ENCODE measurements at regions not wholly inside any gene's neighbourhood (a gene's known extent, or its start where the extent isn't known, plus 50 kb on each side); places are given as distances from the start of the nearest gene placed in this dataset.
"Not testable (repeated sequence)": the region's sequence is repeated elsewhere in the genome, so short reads cannot be mapped to it uniquely, and the experiment has no call there.

DNA sequence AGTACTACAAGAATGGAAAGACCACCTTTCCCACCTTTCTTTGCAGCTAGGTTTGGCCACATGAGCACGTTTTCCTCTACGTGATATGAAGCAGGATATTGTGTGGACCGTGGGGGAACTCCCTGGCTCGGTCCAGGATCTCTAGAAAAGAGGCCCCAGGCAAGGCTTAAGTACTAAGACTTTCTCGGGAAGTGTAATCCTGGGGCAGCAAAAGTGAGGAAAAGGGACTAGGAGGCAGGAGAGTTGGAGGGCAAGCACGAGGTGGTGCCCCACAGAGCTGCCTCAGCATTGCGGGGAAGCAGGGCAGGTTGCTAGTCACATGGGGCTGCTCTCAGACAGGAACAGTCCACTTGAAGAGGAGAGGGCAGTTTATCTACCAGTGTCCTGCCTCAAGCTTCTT lies 235.1 kb downstream of the GADD45G start:
- DNase-seq (ENCODE audit: low spot score), result no peak

DNA sequence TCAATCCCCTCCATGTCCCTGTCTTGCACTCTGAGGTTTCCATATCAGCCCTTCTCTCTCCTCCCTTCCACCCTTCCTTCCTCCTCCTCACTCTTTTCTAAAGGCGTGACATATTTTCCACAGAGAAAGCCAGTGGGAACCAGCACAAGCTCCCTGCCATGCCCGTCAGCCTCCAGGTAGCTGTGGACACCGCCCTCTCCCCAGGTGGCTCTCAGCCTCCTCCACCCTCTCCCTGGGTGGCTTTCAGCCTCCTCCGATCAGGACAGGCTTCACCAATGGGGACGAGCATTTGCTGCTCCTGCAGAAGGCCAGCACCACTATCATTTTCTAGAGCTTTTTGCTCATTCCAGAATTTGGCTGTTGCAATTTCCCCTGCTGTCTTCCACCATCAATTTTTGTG lies 236.6 kb downstream of the GADD45G start:
- DNase-seq (ENCODE audit: low spot score), result no peak

DNA sequence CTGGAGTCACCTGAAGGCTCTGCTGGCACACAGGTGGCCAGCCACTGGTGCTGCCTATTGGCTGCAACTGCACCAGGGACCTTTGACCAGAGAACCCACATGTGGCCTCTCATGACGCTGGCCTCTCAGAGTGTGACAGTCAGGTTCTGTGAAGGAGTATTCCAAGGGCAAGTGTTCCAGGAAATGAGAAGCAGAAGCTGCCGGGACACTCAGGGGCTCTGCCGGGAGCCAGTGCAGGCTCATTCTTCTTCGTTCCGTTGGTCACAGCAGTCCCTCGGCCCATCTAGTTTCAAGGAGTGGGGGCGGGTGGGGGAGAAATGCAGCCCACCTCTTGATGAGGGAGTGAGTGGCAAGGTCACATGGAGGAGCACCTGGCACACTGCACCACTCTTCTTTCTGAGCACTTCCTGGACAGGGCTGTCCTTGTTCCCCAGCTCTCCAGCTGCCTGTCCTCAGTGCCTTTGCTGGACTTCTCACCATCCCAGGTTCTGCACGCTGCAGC lies 237.5 kb downstream of the GADD45G start:
- no peak for DNase-seq (ENCODE audit: low spot score)

DNA sequence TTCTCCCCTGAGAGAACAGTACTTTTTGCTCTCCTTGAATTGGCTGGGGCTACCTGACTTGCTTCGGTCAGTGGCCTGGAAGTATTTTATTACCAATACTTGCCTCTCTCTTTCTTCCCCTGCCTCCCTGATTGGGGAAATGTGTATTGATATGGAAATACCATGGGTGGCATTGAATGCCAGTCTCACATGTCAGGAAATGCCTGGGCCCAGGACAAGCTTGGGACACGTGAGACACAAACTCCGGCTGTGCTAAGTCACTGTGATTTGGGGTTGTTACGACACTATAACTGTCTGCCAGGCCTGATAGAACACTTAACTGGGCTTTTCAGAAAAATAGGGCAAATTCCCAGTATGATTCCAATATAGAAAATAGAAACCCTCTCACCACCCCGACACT lies 238.3 kb downstream of the GADD45G start:
- DNase-seq (ENCODE audit: low spot score), result no peak

DNA sequence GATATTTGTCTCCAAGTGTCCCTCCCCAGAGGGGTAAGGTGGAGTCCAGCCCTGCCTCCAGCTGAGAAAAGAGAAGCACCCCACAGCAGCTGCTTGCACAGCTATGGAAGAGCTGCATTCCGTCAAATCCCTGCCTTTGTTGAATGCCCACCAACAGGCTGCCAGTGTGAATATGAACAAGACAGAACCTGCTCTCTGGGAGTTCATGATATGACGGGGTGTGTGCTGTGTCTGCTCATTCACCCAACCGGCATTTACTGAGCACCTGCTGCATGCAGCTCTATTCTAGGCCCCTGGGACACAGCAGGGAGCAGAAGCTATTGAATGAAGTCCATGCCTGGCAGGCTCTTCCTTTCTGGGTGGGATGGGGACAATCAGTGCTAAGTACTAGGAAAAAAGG lies 238.8 kb downstream of the GADD45G start:
- DNase-seq (ENCODE audit: low spot score), result no peak

DNA sequence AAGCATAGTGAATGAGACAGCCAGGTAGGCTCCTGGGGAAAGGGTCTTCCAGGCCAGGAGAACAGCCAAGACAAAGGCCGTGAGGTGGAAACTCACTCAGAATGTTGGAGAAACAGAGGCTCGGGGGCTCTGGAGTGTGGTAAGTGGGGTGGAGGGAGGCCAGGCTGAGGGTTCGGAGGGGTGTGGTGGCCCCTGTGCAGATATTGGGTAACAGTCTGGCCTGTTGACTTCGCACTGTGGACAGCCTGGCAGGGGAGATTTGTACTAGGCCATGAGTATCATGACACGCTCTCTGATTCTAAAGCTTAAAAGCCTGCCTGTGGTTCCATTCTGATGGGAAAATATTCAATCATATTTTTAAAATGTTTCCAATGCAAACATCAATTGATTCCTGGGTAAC lies 239.3 kb downstream of the GADD45G start:
- no peak for DNase-seq (ENCODE audit: low spot score)

DNA sequence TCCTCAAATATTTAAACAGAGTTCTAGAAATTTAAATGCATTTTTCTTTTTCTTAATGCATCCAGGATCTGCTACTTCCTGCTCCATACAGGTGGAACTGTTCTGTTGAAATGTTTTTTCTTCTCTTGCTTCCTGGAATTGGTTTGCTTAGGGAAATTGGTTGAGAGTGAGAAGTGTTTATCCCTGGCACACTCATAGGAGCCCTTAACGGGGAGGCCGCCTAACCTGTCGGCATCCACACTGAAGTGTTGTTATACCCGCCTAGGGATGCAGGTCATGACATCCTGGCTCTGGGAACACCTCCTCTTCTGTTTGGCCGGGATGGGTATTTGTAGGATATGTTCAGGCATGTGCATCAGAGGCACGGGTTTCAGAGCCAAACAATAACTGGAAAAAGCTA lies 239.7 kb downstream of the GADD45G start:
- no peak for DNase-seq (ENCODE audit: low spot score)

DNA sequence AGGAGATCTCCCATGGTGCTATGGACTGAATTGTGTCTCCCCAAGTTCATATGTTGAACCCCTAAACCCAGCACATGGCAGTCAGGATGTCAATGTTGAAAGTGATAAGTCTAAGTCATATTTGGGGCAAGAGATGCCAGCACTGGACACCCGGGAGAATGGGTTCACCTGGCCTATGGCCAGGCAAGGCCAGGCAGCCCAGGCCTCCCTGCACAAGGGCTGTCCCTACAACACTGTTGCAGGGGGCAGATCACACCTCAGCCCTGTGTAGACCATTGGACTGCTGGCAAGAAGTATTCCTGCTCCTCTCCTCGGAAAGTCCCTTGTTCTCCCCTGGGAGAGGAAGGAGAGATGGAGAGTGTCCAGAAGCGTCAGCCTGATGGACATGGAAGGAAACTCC lies 240.5 kb downstream of the GADD45G start:
- DNase-seq (ENCODE audit: low spot score), result no peak

DNA sequence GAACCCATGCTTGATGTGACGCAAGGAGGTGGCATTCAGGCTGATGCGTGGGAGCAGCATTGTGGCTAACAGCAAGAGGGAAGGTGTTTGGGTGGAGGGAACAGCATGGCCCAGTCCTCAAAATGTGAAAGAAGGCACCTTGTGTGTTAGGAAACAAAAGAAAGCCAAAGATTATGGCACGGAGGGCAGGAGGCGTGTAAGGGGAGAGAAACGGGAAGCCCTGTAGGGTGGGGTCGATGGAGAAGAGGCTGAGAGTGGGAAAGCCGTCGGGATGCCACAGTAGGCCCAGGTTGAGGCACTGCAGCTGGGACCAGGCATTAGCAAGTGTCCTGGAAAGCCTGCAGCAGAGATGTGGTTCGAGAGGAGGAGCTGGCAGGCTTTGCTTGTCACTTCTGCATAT lies 241.1 kb downstream of the GADD45G start:
- DNase-seq (ENCODE audit: low spot score), result no peak

DNA sequence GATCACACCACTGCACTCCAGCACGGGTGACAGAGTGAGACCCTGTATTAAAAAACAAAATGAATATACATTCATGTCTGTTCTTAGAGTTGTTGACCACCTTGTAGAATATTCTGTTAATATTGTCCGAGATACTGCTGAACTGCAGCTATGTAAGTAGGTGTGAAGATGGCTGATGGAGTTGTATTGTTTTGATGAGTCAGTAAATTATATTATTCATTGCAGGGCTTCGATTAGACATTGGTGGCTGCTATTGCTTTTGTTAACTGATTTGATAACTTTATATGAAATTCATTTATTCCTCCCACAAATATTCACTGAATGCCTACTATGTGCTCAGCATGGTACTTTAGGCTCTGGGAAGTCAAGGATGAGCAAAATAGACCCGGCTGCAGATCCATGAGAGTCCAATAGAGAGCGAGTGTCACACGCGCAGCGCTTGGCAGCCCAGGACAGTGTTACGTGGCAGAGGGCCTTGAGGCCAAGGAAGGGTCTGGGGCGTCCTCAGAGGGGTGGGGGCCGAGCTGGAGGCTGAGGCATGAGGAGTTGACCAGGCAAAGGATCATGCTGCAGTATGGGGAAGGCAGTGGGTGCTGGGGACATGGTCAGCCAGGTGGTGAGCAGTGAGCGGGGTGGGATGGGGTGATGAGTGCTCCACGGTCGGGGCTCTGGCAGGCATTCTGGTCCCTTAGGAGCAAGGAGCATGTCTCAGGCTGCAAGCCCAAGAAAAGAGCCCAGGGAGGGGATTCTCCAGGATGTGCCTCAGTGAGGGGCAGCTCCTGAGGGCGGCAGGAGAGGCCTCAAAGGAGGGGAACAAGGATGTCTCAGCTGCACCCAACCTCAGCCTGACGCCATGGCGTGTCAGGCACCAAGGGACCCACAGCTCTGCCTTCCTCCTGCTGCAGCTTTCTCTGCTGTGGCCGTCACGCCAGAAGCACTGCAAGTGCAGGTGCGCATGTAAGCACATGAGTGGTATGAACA lies 243.5 kb downstream of the GADD45G start:
- DNase-seq (ENCODE audit: low spot score), result no peak

DNA sequence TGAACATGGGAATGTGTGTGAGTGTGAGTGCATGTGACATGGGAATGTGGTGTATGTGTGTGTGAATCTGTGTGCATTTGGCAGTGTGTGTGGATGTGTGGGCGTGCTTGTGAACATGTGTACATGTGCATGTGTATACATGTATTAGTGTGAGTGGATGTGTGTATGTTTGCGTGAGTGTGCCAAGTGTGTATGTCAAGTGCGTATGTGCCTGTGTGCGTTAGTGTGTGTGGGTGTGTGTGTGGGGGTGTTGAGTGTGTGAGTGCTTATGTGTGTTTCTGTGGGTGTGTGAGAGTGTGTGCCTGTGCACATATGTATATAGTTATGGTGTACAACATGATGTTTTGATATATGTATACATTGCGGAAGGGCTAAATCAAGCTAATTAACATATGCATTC lies 244.3 kb downstream of the GADD45G start:
- no peak for DNase-seq (ENCODE audit: low spot score)

DNA sequence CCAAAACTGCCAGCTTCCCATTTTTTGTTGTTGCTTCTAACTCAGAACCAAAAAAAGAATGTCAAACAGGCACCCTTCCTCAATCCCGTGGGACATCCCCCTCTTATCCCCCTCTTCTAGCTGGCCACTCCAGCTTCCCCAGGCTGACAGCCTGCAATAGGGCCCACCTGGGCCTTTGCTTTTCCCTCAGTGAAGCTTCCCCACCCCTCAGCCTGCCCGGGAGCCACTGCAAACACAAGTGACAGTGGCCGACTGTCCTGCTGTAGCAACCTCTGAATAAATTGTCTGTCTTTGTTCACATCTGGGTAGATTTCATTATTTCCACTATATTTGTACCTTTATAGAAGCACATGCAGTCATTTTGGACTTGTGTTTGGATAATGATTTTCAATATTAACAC lies 245.3 kb downstream of the GADD45G start:
- no peak for DNase-seq (ENCODE audit: low spot score)

DNA sequence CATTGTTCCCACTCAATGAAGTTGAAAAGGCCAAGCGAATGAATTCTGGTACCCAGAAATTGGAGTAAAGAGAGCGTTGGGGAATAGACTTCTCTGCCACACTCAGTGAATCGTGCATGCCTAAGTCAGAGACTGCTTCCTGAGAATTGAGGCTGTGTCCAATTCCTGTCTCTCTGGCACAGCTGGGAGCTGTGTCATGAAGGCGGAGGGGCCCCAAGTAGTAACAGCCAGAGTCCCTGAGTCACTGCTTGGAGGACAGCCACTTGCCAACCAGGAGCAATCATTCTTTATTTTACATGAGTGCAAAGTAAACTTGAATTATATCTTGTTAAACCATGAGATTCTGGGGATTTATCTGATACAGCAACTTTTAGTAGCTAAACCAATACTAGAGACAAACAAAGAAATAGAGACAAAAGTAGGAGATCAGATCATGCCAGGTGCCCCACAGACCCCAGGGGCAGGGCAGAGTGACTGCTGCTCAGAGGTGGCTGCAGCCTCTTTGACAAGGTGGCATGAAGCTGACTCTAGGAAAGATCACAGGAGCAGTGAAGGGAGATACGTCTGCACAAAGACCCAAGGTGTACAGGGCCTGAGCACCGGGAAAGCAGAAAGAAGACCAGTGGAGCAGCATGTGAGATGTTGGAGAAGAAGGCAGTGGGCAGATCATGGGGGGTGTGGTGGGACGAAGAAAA lies 246.0 kb downstream of the GADD45G start:
- no peak for DNase-seq (ENCODE audit: low spot score)

DNA sequence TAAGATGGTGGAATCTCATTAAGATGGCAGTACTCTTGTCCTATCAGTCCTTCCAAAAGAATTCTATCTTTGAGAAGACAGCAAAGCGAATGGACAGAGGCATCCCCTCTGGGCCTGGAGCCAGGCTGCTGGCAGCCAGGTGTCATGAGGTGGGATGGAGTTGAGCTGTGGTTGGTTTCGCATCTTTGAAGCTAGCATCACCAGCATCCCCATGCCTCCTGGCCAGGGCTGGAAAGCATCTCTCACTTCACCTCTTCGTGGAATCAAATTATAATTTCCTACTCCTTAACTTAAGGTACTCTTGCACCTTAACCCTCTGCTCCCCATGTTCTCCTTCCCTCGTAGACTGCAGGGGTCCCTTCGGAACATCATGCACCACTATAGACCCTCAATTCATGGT lies 248.3 kb downstream of the GADD45G start:
- no peak for DNase-seq (ENCODE audit: low spot score)

DNA sequence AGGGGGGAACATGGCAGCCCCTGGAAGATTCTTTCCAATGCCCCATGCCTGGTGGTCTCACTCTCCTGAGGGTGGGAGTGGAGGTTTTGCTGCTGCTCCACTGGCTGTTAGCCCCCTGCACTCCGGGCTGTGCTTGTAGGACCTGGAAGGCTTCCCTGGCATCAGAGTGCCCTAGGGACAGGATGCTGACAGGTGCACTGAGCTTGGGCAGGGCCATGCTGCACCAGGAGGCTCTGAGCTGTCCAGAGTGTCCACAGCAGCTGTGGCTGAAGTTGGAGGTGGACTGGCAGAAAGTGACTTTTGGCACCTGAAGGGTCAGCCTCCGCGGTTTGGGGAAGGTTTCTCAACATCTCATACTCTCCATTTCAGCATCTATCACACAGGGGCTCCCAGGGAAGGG lies 249.1 kb downstream of the GADD45G start:
- DNase-seq (ENCODE audit: low spot score), result no peak

DNA sequence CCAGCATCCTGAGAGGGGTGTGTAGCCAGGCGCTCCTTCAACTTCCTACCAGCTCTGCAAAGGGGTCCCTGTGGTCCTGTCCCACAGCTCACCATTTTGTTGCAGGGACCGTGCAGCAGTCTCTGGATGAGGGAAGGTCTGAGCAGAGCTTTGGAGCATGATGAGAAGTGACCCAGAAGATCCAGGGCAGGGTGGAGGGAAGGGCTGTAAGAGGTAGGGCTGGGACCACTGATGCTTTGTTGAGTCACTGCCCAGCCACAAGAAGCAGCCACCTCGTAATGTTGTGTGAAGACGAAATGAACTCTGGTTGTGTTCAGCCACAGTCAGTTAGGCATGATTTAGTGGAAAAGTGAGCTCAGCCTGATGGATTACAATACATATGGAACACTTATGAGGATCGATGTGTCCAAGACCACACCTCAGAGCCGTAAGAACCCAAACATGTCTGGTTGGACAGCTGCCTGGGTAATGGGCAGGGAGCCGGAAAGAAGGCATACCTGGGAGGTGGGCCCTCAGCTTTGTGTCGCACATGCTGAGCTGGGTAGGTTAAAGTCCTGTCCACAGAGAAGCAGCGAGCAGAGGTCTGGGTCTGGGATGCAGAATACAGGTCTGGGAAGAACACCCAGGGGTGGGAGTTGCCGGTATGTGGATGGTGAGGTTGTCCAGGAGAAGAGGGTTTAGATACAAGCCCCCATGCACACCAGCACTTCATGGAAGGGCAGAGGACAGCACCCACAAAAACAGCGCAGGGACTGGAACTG lies 250.1 kb downstream of the GADD45G start:
- no peak for DNase-seq (ENCODE audit: low spot score)

DNA sequence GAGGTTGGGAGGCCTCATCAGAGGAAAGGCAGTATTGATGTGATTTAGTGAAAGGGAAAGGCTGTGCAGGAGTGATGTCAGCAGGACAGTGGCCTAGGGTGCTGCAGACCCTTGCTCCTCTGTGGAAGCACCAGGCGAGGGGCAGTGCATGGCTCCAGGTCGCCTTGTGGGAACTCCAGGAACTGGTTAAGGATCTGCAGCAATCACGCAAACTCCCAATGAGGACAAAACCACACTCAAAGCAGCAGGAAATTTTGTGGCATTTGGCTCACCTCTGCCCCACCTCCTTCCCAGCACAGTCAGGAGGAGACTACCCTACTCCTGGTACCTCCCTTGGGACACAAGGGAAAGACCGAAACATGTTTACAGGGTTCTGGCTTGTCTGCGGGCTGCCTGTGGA lies 251.5 kb downstream of the GADD45G start:
- DNase-seq (ENCODE audit: low spot score), result not testable (repeated sequence)

DNA sequence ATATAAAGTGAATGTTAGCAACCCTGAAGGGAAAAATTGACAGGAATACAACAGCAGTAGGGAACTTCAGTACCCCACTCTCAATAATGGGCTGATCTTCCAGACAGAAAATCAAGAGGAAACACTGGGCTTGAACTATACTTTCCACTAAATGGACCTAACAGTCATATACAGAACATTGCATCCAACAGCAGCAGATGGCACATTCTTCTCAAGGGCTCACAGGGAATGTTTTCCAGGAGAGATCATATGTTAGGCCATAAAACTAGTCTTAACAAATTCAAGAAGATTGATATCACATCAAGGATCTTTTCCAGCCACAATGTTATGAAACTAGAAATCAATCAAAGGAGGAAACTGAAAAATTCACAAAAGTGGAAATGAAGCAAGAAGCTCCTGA lies 252.1 kb downstream of the GADD45G start:
- DNase-seq (ENCODE audit: low spot score), result not testable (repeated sequence)

DNA sequence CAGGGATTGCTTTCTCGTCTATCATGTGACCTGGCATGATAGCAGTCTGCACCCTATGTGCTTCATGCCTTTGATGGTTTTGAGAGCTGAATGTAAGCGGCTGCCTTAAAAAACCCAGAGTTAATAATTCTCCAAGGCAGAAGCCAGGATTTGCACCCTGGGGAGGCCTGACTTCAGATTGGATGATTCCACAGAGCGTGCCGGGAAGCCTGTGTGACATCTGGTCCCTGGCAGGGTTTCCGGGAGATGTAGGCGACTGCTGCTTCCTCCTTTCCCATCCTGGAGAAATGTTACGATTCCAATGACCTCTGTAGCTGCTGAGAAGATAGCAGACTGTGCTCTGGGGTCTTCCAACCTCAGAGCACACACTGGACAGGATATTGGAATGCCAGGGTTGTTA lies 255.0 kb downstream of the GADD45G start:
- not testable (repeated sequence) for DNase-seq (ENCODE audit: low spot score)

DNA sequence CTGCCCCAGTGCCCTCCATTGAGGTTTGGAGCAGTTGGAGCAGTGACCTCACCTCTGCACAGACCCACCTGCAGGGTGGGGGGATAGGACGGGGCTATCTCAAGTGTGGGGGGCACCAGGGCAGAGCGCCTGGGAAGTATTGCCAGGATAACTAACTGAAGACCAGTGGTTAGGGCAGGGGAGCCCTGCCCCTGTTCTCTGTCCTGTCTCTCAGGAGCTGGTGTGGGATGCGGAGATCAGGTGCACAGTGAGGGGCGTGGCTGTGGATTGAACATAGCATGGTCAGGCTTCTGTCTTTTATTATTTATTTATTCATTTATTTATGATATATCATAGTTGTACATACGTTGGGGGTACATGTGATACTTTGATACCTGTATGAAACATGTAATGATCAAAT lies 256.6 kb downstream of the GADD45G start:
- not testable (repeated sequence) for DNase-seq (ENCODE audit: low spot score)

DNA sequence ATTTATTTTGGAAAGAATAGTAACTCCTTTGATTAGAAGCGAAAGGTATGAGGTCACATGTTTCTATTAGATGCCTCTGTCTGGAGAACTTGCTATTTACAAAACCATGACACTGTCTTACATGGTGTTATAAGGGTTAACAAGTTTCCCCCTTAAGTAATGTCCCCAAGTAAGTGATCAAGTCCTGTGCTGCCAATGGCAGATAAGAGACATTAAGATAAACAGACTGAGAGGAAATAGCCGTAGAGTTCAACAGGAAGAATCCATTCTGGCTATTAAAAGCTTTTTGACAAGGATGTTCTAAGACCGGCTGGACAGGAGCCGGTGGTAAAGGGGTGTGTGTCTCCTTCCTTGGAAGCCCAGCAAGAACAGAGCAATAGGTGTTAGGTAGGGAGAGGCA lies 257.5 kb downstream of the GADD45G start:
- DNase-seq (ENCODE audit: low spot score), result no peak

DNA sequence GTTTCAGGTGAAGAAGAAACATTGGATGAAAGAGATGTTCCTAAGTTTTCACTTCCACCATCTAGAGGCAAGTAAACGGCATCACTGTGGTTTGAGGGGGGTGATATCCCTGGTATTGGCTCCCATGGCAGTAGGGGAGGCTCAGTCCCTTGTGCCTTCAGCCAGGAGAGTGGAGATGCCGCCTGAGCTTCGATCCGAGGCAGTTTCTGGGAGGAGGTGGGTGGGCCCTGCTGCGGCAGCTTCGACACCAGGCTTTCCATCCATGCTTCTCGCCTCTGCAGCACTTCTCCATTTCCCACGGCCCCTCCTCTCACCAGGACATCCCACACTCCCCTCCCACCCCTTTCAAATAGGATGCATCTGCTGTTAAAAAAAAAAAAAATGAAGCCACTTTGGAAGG lies 258.3 kb downstream of the GADD45G start:
- DNase-seq (ENCODE audit: low spot score), result no peak

Data from LoVo (cell line).